NT2/D1 (cell line): ENCODE measurements at regions not wholly inside any gene's neighbourhood (a gene's known extent, or its start where the extent isn't known, plus 50 kb on each side); places are given as distances from the start of the nearest gene placed in this dataset.

Experiments used
- DNase-seq: peaks from one replicate; pipeline ENCODE4 v3.0.0-alpha.2; 2011; ENCODE audit warnings: low read depth, low spot score
- H3K27me3 ChIP-seq: 2 replicates; pipeline ENCODE4 v1.6.0; 2011; ENCODE audit warnings: mild to moderate bottlenecking; ENCODE audit not compliant: insufficient read length, insufficient read depth
- H3K36me3 ChIP-seq: 2 replicates; pipeline ENCODE4 v1.6.1; 2011; ENCODE audit warnings: mild to moderate bottlenecking, low read length, mixed read lengths; ENCODE audit not compliant: insufficient read depth, insufficient read length
- H3K4me1 ChIP-seq: 2 replicates; pipeline ENCODE4 v1.5.1; 2011; ENCODE audit not compliant: insufficient read depth, insufficient read length
- H3K4me3 ChIP-seq: 2 replicates; pipeline ENCODE4 v1.5.1; 2011; ENCODE audit warnings: low read depth; ENCODE audit not compliant: insufficient read length
- H3K9ac ChIP-seq: 2 replicates; pipeline ENCODE4 v1.6.0; 2011; ENCODE audit warnings: low read depth; ENCODE audit not compliant: insufficient read length
- H3K9me3 ChIP-seq: 2 replicates; pipeline ENCODE4 v1.5.1; 2011; ENCODE audit warnings: mild to moderate bottlenecking, low read length; ENCODE audit not compliant: insufficient read depth
- SUZ12 ChIP-seq: IDR thresholded peaks from 2 replicates; pipeline ENCODE4 v1.6.1; 2011; ENCODE audit not compliant: insufficient read length, insufficient read depth; ENCODE audit errors: extremely low read depth
- YY1 ChIP-seq: IDR thresholded peaks from 2 replicates; pipeline ENCODE4 v1.6.1; 2011; ENCODE audit not compliant: insufficient read length, insufficient read depth
- ZNF274 ChIP-seq: IDR thresholded peaks from 2 replicates; pipeline ENCODE4 v1.6.1; 2011; ENCODE audit warnings: mild to moderate bottlenecking, low read depth, low read length

DNA sequence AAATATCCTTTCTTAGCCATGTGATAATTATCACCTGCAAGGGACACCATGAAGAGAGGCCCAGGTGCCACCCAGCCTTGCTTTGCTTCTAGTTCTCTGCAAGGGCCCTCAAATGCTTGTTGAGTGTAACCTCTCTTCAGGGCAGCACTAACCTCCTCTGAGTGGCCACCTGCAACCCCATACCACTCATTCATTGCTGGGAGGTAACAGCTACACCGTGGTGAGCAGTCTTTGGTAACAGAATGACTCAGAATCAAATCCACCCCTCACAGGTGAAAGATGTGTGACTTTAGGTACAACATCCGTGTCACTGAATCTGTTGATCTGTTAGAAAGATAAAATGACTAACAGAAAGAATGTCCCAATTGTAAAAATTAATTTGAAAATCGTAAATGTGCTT lies 365.1 kb upstream of the TRPC7 start:
- Histone ChIP-seq H3K4me1 (no peaks in the 10 kb centered on the region), H3K9ac (no peak overlapping the region), H3K36me3 (no peaks in the 10 kb centered on the region), H3K9me3 (no peaks in the 10 kb centered on the region; the same call in 1 of the 2 replicates), H3K27me3 (no peaks in the 10 kb centered on the region), H3K4me3 (no peak overlapping the region)
- TF ChIP-seq SUZ12 (no peak), ZNF274 (no peak), YY1 (no peak)
- DNase-seq = no peak

DNA sequence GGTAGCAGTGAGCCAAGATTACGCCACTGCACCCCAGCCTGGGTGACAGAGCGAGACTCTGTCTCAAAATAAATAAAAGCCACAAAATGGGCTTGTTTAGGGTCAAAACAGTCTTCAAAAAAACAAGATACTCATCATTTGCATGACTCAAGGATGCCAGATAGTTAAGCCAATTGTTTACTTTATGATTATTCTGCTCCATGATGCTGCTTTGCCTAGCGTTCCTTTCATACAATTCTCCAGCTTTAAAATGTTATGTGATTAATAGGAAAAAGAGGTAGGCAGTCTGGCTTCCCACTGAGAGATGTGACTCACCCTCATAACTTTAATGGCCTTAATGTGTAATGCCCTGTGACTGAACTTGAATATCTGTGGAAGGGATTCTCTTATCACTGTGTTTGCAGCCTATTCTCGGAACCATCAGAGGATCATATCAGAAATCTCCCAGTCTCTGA lies 364.6 kb upstream of the TRPC7 start:
- Histone ChIP-seq H3K27me3 (no peaks in the 10 kb centered on the region), H3K4me1 (no peaks in the 10 kb centered on the region), H3K36me3 (no peaks in the 10 kb centered on the region), H3K9me3 (no peaks in the 10 kb centered on the region; the same call in 1 of the 2 replicates), H3K9ac (no peak overlapping the region), H3K4me3 (no peak overlapping the region)
- no peak for DNase-seq
- no peak for TF ChIP-seq ZNF274
- TF ChIP-seq SUZ12 = no peak
- TF ChIP-seq YY1 = no peak

DNA sequence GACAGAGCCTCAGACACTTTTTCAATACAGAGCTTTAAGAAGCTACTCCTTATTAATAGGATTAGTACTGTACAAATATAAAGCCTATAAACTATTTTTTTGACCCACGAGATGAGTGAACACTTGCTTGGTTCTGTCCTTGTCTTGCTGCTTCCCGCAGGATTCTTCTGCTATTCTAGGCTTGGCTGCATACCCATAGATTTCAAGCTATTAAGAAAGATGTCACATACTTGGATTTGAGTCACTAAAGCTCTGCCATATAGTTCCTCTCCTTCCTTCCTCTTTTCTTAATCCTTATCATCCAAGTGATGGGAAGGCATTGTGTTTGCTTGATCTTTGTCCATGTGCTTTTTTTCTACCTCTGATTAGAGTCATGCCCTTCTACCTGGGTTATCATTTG lies 361.2 kb upstream of the TRPC7 start:
- no peaks in the 10 kb centered on the region for H3K27me3 ChIP-seq
- H3K4me1 ChIP-seq = no peaks in the 10 kb centered on the region
- no peak overlapping the region for H3K9ac ChIP-seq
- no peak overlapping the region for H3K4me3 ChIP-seq
- TF ChIP-seq ZNF274 = no peak
- TF ChIP-seq SUZ12 = no peak
- no peak for TF ChIP-seq YY1
- no peaks in the 10 kb centered on the region; the same call in 1 of the 2 replicates for H3K9me3 ChIP-seq
- H3K36me3 ChIP-seq = no peaks in the 10 kb centered on the region
- no peak for DNase-seq

DNA sequence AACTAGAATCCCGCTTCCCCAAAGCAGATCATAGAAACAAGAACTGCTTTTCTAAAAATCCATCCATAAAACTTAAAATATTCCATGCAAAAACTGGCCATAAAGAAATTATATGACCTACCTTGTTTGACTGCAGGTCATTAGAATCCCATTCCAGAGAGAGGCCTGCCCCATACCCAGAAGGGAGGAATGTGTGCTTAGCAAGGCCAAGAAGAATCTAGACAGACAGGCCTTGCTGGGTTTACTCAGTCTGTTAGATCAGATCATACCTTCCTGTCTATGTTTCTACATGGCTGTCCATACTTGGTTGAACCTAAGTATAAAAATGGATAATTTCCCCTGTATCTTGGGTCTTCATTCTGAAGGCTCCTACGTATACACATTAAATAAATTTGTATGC lies 358.8 kb upstream of the TRPC7 start:
- no peaks in the 10 kb centered on the region for H3K4me1 ChIP-seq
- no peaks in the 10 kb centered on the region; the same call in 1 of the 2 replicates for H3K9me3 ChIP-seq
- no peak overlapping the region for H3K4me3 ChIP-seq
- H3K27me3 ChIP-seq = no peaks in the 10 kb centered on the region
- no peak overlapping the region for H3K9ac ChIP-seq
- DNase-seq = no peak
- TF ChIP-seq SUZ12 = no peak
- no peak for TF ChIP-seq ZNF274
- TF ChIP-seq YY1 = no peak
- H3K36me3 ChIP-seq = no peaks in the 10 kb centered on the region

DNA sequence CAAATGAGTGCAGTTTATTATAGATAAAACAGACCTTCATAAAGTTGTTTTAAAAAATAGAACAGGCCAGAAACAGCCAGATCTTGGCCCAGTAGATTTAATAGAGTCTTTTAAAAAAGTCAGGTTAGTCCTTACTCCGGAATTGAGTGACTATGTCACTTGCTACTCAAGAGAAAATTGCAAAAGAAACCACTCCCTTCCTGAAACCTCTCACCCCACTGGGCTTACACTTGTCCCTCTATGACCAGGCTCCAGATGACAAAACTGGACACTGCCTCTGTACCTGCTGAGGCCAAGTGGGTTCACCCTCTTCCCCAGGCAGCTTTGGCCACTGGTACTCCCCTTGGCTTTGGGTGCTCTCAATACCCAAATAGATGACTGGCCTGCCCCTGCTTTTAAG lies 357.2 kb upstream of the TRPC7 start:
- Histone ChIP-seq H3K4me3 (no peak overlapping the region), H3K27me3 (no peaks in the 10 kb centered on the region), H3K4me1 (no peaks in the 10 kb centered on the region), H3K9me3 (no peaks in the 10 kb centered on the region; the same call in 1 of the 2 replicates), H3K36me3 (no peaks in the 10 kb centered on the region), H3K9ac (no peak overlapping the region)
- no peak for DNase-seq
- TF ChIP-seq YY1 (no peak), ZNF274 (no peak), SUZ12 (no peak)

DNA sequence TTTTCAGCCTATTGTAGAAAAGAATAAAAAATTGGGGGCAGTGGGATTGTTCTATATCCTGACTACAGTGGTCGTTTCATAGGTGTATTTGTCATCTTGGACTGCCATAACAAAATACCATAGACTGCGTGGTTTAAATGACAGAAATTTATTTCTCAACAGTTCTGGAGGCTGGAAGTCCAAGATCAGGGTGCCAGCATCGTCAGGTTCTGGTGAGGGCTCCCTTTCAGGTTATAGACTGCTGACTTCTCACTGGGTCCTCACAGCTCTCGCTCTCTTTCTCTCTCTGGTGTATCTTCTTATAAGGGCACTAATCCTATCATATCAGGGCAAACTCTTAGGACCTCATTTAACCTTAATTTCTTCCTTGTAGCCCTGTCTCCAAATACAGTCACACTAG lies 356.7 kb upstream of the TRPC7 start:
- TF ChIP-seq ZNF274 = no peak
- no peak for DNase-seq
- Histone ChIP-seq H3K9me3 (no peaks in the 10 kb centered on the region), H3K36me3 (no peaks in the 10 kb centered on the region), H3K9ac (no peak overlapping the region), H3K4me3 (no peak overlapping the region), H3K4me1 (no peaks in the 10 kb centered on the region), H3K27me3 (no peaks in the 10 kb centered on the region)

DNA sequence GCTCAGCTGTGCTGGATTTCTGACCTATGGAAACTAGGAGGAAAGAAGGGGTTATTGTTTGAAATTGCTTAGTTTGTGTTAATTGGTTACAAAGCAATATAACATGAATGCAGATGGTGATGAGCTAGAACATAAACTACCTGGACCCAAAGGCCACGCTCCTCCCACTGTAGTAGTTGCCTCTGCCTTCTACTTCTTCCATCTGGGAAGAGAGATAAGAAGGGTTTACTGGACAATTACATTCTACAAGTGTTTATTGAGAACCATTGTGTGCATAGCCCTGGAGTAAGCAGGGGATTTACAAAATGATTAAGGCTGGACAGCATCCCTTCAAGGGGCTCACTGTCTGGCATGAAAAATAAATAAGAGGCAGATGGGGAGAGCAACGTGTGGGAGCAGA lies 355.3 kb upstream of the TRPC7 start:
- no peaks in the 10 kb centered on the region for H3K9me3 ChIP-seq
- no peak overlapping the region for H3K4me3 ChIP-seq
- H3K36me3 ChIP-seq = no peaks in the 10 kb centered on the region
- H3K27me3 ChIP-seq = no peaks in the 10 kb centered on the region
- TF ChIP-seq YY1 (no peak), ZNF274 (no peak), SUZ12 (no peak)
- no peaks in the 10 kb centered on the region for H3K4me1 ChIP-seq
- H3K9ac ChIP-seq = no peak overlapping the region
- DNase-seq = no peak

DNA sequence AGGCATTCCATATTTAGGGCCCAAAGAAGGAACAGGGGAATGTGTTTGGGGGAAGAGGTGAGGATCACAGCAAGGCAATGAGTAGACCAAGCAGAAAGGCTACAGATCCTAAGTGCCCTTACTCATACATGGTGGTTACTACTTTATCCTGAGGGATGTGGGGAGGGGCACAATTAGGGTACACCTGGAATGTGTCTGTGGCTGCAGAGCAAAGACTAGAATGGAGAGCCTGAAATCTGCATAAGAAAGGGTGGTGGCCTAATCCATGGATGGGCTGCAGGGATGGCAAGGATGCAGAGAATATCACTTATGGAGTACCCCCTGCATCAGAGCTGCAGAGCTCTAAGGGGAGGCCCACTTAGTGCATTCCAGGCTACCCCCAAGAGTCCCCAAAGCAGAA lies 352.6 kb upstream of the TRPC7 start:
- Histone ChIP-seq H3K9ac (no peak overlapping the region), H3K4me1 (no peaks in the 10 kb centered on the region), H3K4me3 (no peak overlapping the region), H3K36me3 (no peaks in the 10 kb centered on the region), H3K27me3 (no peaks in the 10 kb centered on the region), H3K9me3 (no peaks in the 10 kb centered on the region)
- no peak for DNase-seq
- TF ChIP-seq ZNF274 = no peak
